Left lung (tissue), 4 donors: ENCODE measurements at regions not wholly inside any gene's neighbourhood (a gene's known extent, or its start where the extent isn't known, plus 50 kb on each side); places are given as distances from the start of the nearest gene placed in this dataset.
A peak's percentile ranks its signal among the peaks of the same experiment; 100 is the strongest.

Experiments
- ATAC-seq: fragments of 200-7000 bp; cut with Tn5 transposase; one replicate; pipeline ENCODE4 v1.9.1; 2020; ENCODE audit warnings: moderate library complexity
- DNase-seq, 4 donors: peaks; one replicate each; pipeline ENCODE4 v3.0.0-alpha.2; 2013 to 2020
- H3K27ac ChIP-seq, 2 donors: fragments of 200-600 bp; sonication (generic) in 1 of 2; one replicate each; pipeline versions ENCODE4 v1.5.0 to v1.8.0; 2020 to 2021
- H3K27me3 ChIP-seq, 2 donors: fragments of 200-600 bp; sonication (generic) in 1 of 2; one replicate each; pipeline versions ENCODE4 v1.5.0 to v1.8.0; 2020 to 2021
- H3K36me3 ChIP-seq, 2 donors: fragments of 200-600 bp; sonication (generic) in 1 of 2; one replicate each; pipeline versions ENCODE4 v1.5.0 to v1.8.0; 2020 to 2021
- H3K4me1 ChIP-seq, 2 donors: fragments of 200-600 bp; one replicate each; pipeline ENCODE4 v1.8.0; 2021
- H3K4me3 ChIP-seq, 2 donors: fragments of 200-600 bp; sonication (generic) in 1 of 2; one replicate each; pipeline versions ENCODE4 v1.5.0 to v1.8.0; 2020 to 2021; ENCODE audit warnings: mild to moderate bottlenecking in 1 of 2
- H3K9me3 ChIP-seq, 2 donors: fragments of 200-600 bp; sonication (generic) in 1 of 2; one replicate each; pipeline versions ENCODE4 v1.5.0 to v1.8.0; 2020 to 2021
- intact Hi-C, 2 donors: fragments of 100-400 bp; cut with DNase I; formaldehyde crosslinking; loops; one replicate each; pipeline versions ENCODE4 v1.11.2 to v1.14.2; 2022
- TF ChIP-seq, protein P1 (sequence below), 2 donors: fragments of 200-600 bp; sonication (generic) in 1 of 2; IDR thresholded peaks; one replicate each; pipeline versions ENCODE4 v1.5.0 to v1.8.0; 2021; ENCODE audit warnings: antibody characterized with exemption in 2 of 2
- donor health status: DM: no; HTN: yes; CAD: no.
- donor health status: DM: no; HTN: no; CAD: no.

DNA sequence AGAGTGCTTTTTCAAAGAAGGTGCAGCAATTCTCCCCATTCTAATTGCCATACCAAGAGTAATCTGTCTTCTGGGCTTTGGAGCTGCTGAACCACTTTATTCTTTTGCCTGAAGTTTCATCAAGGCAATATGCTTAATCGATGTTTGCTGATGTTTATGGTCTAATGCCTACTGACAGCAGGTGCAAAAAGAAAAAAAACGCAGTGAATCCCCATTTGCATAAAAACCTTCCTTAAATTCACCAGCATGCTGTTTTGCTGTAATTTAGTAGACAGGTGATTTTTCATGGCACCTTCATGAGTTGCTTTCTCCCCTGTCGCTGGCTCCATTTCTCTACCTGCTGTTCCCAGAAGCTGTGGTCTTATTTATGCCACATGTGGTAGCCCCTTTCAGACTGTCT lies 83.1 kb upstream of the MAST4 start:
- ATAC-seq: no peak
- Histone ChIP-seq H3K4me3 (no peak overlapping the region), H3K27ac (no peak overlapping the region), H3K4me1 (no peaks in the 10 kb centered on the region), H3K27me3 (no peaks in the 10 kb centered on the region), H3K9me3 (no peaks in the 10 kb centered on the region), H3K36me3 (no peaks in the 10 kb centered on the region)
- no peak for DNase-seq
- TF ChIP-seq, protein P1, sequence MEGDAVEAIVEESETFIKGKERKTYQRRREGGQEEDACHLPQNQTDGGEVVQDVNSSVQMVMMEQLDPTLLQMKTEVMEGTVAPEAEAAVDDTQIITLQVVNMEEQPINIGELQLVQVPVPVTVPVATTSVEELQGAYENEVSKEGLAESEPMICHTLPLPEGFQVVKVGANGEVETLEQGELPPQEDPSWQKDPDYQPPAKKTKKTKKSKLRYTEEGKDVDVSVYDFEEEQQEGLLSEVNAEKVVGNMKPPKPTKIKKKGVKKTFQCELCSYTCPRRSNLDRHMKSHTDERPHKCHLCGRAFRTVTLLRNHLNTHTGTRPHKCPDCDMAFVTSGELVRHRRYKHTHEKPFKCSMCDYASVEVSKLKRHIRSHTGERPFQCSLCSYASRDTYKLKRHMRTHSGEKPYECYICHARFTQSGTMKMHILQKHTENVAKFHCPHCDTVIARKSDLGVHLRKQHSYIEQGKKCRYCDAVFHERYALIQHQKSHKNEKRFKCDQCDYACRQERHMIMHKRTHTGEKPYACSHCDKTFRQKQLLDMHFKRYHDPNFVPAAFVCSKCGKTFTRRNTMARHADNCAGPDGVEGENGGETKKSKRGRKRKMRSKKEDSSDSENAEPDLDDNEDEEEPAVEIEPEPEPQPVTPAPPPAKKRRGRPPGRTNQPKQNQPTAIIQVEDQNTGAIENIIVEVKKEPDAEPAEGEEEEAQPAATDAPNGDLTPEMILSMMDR (IDR thresholded peaks at IDR 0.05): no peak
- intact Hi-C loops: no loop called here

DNA sequence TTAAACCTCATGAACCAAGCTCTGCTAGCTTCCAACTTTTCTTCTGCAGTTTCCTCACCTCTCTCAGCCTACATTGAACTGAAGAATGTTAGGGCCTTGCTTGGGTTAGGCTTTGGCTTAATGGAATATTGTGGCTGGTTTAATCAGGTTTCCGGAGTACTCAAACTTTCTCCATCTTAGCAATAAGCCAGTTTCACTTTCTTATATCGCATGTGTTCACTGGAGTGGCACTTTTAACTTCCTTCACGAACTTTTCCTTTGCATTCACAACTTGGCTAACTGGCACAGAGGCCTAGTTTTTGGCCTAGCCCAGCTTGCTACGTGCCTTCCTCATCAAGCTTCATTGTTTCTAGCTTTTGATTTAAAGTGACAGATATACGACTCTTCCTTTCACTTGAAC lies 81.0 kb upstream of the MAST4 start:
- intact Hi-C loops: no loop called here

DNA sequence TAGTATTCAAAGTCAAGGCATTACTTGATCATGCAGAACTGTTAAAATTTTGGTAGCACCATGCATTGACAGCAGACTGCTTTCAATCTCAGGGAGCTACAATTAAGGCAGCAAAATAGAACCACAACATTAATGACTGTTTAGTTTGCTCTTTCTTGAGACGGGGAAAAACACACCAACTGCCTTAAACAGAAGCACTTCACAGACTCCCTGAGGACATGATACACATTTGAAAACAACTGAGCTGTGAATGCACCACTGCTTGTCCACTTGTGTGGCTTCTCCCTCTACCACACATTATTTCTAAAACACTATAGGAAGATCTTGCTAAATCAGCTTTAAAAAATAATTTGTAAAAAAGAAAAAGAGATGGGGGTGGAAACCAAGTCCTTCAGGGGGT lies 79.6 kb upstream of the MAST4 start:
- H3K27ac ChIP-seq: no peak overlapping the region
- no peak for ATAC-seq
- no peaks in the 10 kb centered on the region for H3K27me3 ChIP-seq
- H3K9me3 ChIP-seq: peaks cover 0 to 18% of the 10 kb centered on the region in 2 donors
- no peak overlapping the region for H3K4me3 ChIP-seq
- intact Hi-C loops: no loop called here
- no peaks in the 10 kb centered on the region for H3K36me3 ChIP-seq
- DNase-seq: no peak
- H3K4me1 ChIP-seq: no peaks in the 10 kb centered on the region
- TF ChIP-seq, protein P1 (IDR thresholded peaks at IDR 0.05): no peak

More for the DNA sequence above, 81.0 kb upstream of the MAST4 start:
- H3K27me3 ChIP-seq: no peaks in the 10 kb centered on the region
- no peak overlapping the region for H3K4me3 ChIP-seq
- H3K4me1 ChIP-seq: no peaks in the 10 kb centered on the region
- DNase-seq: no peak
- H3K36me3 ChIP-seq: no peaks in the 10 kb centered on the region
- TF ChIP-seq, protein P1 (IDR thresholded peaks at IDR 0.05): no peak
- peaks cover 0 to 4% of the 10 kb centered on the region in 2 donors for H3K9me3 ChIP-seq
- no peak overlapping the region for H3K27ac ChIP-seq
- peak; percentile 52 for ATAC-seq

DNA sequence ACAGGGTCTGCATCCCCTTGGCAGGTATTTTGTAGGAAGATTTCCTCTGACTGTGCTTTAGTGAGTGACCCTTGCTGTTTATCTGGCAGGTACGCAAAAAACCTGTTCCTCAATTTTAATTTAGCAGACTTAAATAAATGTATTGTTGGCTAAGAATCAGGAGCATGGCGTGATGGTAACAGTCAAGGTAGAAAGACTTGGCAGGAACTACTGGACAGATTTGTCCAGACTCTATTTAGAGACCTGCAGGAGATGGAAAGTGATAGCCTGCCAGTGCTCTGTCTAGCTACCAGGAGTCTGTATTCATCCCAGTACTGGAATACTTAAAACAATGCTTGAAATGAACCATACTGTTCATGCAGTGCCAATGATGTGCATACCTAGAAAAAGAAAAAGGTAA lies 78.8 kb upstream of the MAST4 start:
- DNase-seq (no peak), ATAC-seq (no peak)
- H3K4me3 ChIP-seq: no peak overlapping the region
- intact Hi-C loops: no loop called here
- H3K36me3 ChIP-seq: no peaks in the 10 kb centered on the region
- H3K27me3 ChIP-seq: no peaks in the 10 kb centered on the region
- no peaks in the 10 kb centered on the region for H3K4me1 ChIP-seq
- TF ChIP-seq, protein P1 (IDR thresholded peaks at IDR 0.05): no peak
- peaks cover 0 to 22% of the 10 kb centered on the region in 2 donors for H3K9me3 ChIP-seq
- no peak overlapping the region for H3K27ac ChIP-seq

DNA sequence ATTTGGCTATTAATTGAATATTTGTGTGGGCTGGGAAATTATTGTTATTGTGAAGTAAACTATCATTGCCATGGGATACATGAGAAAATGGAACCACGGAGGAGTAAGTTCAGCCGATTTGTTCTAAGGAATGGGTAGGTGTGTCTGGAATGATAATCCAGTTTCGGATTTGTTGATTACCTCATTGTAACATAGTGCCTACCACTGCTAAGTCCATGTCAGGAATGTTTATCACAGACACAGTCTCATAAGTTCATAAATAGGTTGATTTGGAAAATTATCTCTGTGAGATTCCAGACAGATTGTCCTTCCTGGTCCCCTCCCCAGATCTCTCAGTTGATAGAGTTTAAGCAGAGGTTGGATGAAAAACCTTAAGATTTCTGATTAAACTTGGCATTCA lies 78.1 kb upstream of the MAST4 start:
- TF ChIP-seq, protein P1 (IDR thresholded peaks at IDR 0.05): no peak
- peak; percentile 12 for ATAC-seq
- H3K9me3 ChIP-seq: peaks cover 0 to 22% of the 10 kb centered on the region in 2 donors
- no peaks in the 10 kb centered on the region for H3K27me3 ChIP-seq
- DNase-seq: no peak
- intact Hi-C loops: no loop called here
- no peak overlapping the region for H3K4me3 ChIP-seq
- H3K4me1 ChIP-seq: no peaks in the 10 kb centered on the region
- no peaks in the 10 kb centered on the region for H3K36me3 ChIP-seq
- H3K27ac ChIP-seq: peak overlapping the region; percentile 36 to 64
